Activated CD4-positive, alpha-beta T cell treated with anti-CD3 and anti-CD28 coated beads, Interleukin-2, amount 10 ng/mL, durations not matched to agents 7 days and 5 days (primary cell): ENCODE measurements at regions not wholly inside any gene's neighbourhood (a gene's known extent, or its start where the extent isn't known, plus 50 kb on each side); places are given as distances from the start of the nearest gene placed in this dataset.

Source experiments
- CTCF ChIA-PET: fragments of 350-600 bp; sonication (Branson Sonifier 250); formaldehyde crosslinking; loops from one replicate; lab custom pipeline; 2021; ENCODE audit warnings: antibody characterized with exemption; lab: Charles Lee
- POLR2A ChIA-PET: fragments of 350-600 bp; sonication (Branson Sonifier 250); formaldehyde crosslinking; loops from one replicate; lab custom pipeline; 2021; ENCODE audit warnings: antibody characterized with exemption; lab: Charles Lee
- DNase-seq: peaks from one replicate; pipeline ENCODE4 v3.0.0-alpha.2; 2020
- H3K27ac Mint-ChIP-seq: one replicate; pipeline ENCODE4 v1.8.0; 2021; ENCODE audit warnings: mild to moderate bottlenecking, moderate library complexity, mixed read lengths
- H3K27me3 Mint-ChIP-seq: one replicate; pipeline ENCODE4 v1.8.0; 2021; ENCODE audit warnings: mixed read lengths
- H3K36me3 Mint-ChIP-seq: one replicate; pipeline ENCODE4 v1.8.0; 2021; ENCODE audit warnings: low read depth, mixed read lengths
- H3K4me1 Mint-ChIP-seq: one replicate; pipeline ENCODE4 v1.8.0; 2021; ENCODE audit warnings: mixed read lengths
- H3K4me3 Mint-ChIP-seq: one replicate; pipeline ENCODE4 v1.8.0; 2021; ENCODE audit warnings: mild to moderate bottlenecking, moderate library complexity, mixed read lengths
- H3K9me3 Mint-ChIP-seq: one replicate; pipeline ENCODE4 v1.8.0; 2021; ENCODE audit warnings: mixed read lengths

GRCh38 chr15:45885801-45886200 lies 251.0 kb downstream of the SQOR start:
- no peaks in the 10 kb centered on the region for H3K4me1 Mint-ChIP-seq
- no peak overlapping the region for H3K27ac Mint-ChIP-seq
- no peaks in the 10 kb centered on the region for H3K36me3 Mint-ChIP-seq
- H3K27me3 Mint-ChIP-seq = peaks cover 2% of the 10 kb centered on the region
- peaks cover 10% of the 10 kb centered on the region for H3K9me3 Mint-ChIP-seq
- POLR2A ChIA-PET = no interaction called here
- no peak overlapping the region for H3K4me3 Mint-ChIP-seq
- CTCF ChIA-PET = no interaction called here
- DNase-seq = no peak

- H3K4me1 Mint-ChIP-seq = no peaks in the 10 kb centered on the region
- H3K9me3 Mint-ChIP-seq = peaks cover 7% of the 10 kb centered on the region
- POLR2A ChIA-PET = no interaction called here
- no peaks in the 10 kb centered on the region for H3K36me3 Mint-ChIP-seq
- H3K4me3 Mint-ChIP-seq = no peak overlapping the region
- CTCF ChIA-PET = no interaction called here
- DNase-seq = no peak
- H3K27ac Mint-ChIP-seq = no peak overlapping the region
- peaks cover 2% of the 10 kb centered on the region for H3K27me3 Mint-ChIP-seq
Measured at GRCh38 chr15:45891766-45892165, 256.9 kb downstream of the SQOR start.

GRCh38 chr15:45892182-45892581 lies 257.4 kb downstream of the SQOR start:
- no peak overlapping the region for H3K4me3 Mint-ChIP-seq
- H3K9me3 Mint-ChIP-seq = peaks cover 3% of the 10 kb centered on the region
- peaks cover 2% of the 10 kb centered on the region for H3K27me3 Mint-ChIP-seq
- no peak for DNase-seq
- ChIA-PET CTCF (no interaction called here), POLR2A (no interaction called here)
- no peaks in the 10 kb centered on the region for H3K4me1 Mint-ChIP-seq
- H3K27ac Mint-ChIP-seq = no peak overlapping the region
- H3K36me3 Mint-ChIP-seq = no peaks in the 10 kb centered on the region

GRCh38 chr15:45903283-45903682 lies 268.5 kb downstream of the SQOR start:
- CTCF ChIA-PET = no interaction called here
- POLR2A ChIA-PET = no interaction called here
- Mint-ChIP-seq H3K9me3 (peaks cover 5% of the 10 kb centered on the region), H3K4me3 (no peak overlapping the region), H3K27ac (no peak overlapping the region), H3K27me3 (no peaks in the 10 kb centered on the region), H3K4me1 (no peaks in the 10 kb centered on the region), H3K36me3 (no peaks in the 10 kb centered on the region)
- no peak for DNase-seq

GRCh38 chr15:45904019-45904418 lies 269.2 kb downstream of the SQOR start:
- H3K4me1 Mint-ChIP-seq = no peaks in the 10 kb centered on the region
- no peaks in the 10 kb centered on the region for H3K36me3 Mint-ChIP-seq
- POLR2A ChIA-PET = no interaction called here
- no peak overlapping the region for H3K4me3 Mint-ChIP-seq
- CTCF ChIA-PET = no interaction called here
- H3K27me3 Mint-ChIP-seq = no peaks in the 10 kb centered on the region
- no peak overlapping the region for H3K27ac Mint-ChIP-seq
- no peak for DNase-seq
- peaks cover 5% of the 10 kb centered on the region for H3K9me3 Mint-ChIP-seq

GRCh38 chr15:45906230-45906629 lies 271.4 kb downstream of the SQOR start:
- POLR2A ChIA-PET = no interaction called here
- peaks cover 5% of the 10 kb centered on the region for H3K9me3 Mint-ChIP-seq
- H3K4me3 Mint-ChIP-seq = no peak overlapping the region
- H3K27ac Mint-ChIP-seq = no peak overlapping the region
- H3K27me3 Mint-ChIP-seq = no peaks in the 10 kb centered on the region
- H3K4me1 Mint-ChIP-seq = no peaks in the 10 kb centered on the region
- no peak for DNase-seq
- H3K36me3 Mint-ChIP-seq = no peaks in the 10 kb centered on the region
- CTCF ChIA-PET = no interaction called here

- ChIA-PET POLR2A (no interaction called here), CTCF (no interaction called here)
- peaks cover 5% of the 10 kb centered on the region for H3K9me3 Mint-ChIP-seq
- no peak overlapping the region for H3K27ac Mint-ChIP-seq
- H3K36me3 Mint-ChIP-seq = no peaks in the 10 kb centered on the region
- H3K4me1 Mint-ChIP-seq = no peaks in the 10 kb centered on the region
- H3K27me3 Mint-ChIP-seq = no peaks in the 10 kb centered on the region
- H3K4me3 Mint-ChIP-seq = no peak overlapping the region
- DNase-seq = no peak
Measured at GRCh38 chr15:45910671-45911070, 275.8 kb downstream of the SQOR start.

- no peak for DNase-seq
- H3K27me3 Mint-ChIP-seq = no peaks in the 10 kb centered on the region
- no peaks in the 10 kb centered on the region for H3K9me3 Mint-ChIP-seq
- no peaks in the 10 kb centered on the region for H3K36me3 Mint-ChIP-seq
- no peak overlapping the region for H3K27ac Mint-ChIP-seq
- no peak overlapping the region for H3K4me3 Mint-ChIP-seq
- no peaks in the 10 kb centered on the region for H3K4me1 Mint-ChIP-seq
- CTCF ChIA-PET = no interaction called here
- POLR2A ChIA-PET = no interaction called here
Measured at GRCh38 chr15:45913451-45913850, 278.6 kb downstream of the SQOR start.

- DNase-seq = no peak
- Mint-ChIP-seq H3K27me3 (no peaks in the 10 kb centered on the region), H3K27ac (no peak overlapping the region), H3K4me1 (no peaks in the 10 kb centered on the region), H3K36me3 (no peaks in the 10 kb centered on the region), H3K4me3 (no peak overlapping the region), H3K9me3 (no peaks in the 10 kb centered on the region)
- ChIA-PET CTCF (no interaction called here), POLR2A (no interaction called here)
Measured at GRCh38 chr15:45914425-45914824, 279.6 kb downstream of the SQOR start.

GRCh38 chr15:45918839-45919238 lies 284.0 kb downstream of the SQOR start:
- no peak overlapping the region for H3K4me3 Mint-ChIP-seq
- no peaks in the 10 kb centered on the region for H3K27me3 Mint-ChIP-seq
- no peaks in the 10 kb centered on the region for H3K9me3 Mint-ChIP-seq
- DNase-seq = no peak
- POLR2A ChIA-PET = no interaction called here
- no peaks in the 10 kb centered on the region for H3K4me1 Mint-ChIP-seq
- no peaks in the 10 kb centered on the region for H3K36me3 Mint-ChIP-seq
- no peak overlapping the region for H3K27ac Mint-ChIP-seq
- CTCF ChIA-PET = no interaction called here

- no peak for DNase-seq
- Mint-ChIP-seq H3K9me3 (no peaks in the 10 kb centered on the region), H3K27me3 (no peaks in the 10 kb centered on the region), H3K27ac (no peak overlapping the region), H3K4me1 (no peaks in the 10 kb centered on the region), H3K36me3 (no peaks in the 10 kb centered on the region), H3K4me3 (no peak overlapping the region)
- ChIA-PET POLR2A (no interaction called here), CTCF (no interaction called here)
Measured at GRCh38 chr15:45919806-45920205, 285.0 kb downstream of the SQOR start.

- no peaks in the 10 kb centered on the region for H3K36me3 Mint-ChIP-seq
- POLR2A ChIA-PET = no interaction called here
- H3K4me3 Mint-ChIP-seq = no peak overlapping the region
- no peaks in the 10 kb centered on the region for H3K27me3 Mint-ChIP-seq
- H3K27ac Mint-ChIP-seq = no peak overlapping the region
- H3K9me3 Mint-ChIP-seq = no peaks in the 10 kb centered on the region
- CTCF ChIA-PET = no interaction called here
- no peaks in the 10 kb centered on the region for H3K4me1 Mint-ChIP-seq
- DNase-seq = no peak
Measured at GRCh38 chr15:45921376-45921775, 286.5 kb downstream of the SQOR start.

- Mint-ChIP-seq H3K9me3 (no peaks in the 10 kb centered on the region), H3K4me1 (no peaks in the 10 kb centered on the region)
- CTCF ChIA-PET = no interaction called here
Measured at GRCh38 chr15:45921978-45922377, 287.1 kb downstream of the SQOR start.

GRCh38 chr15:45941367-45941766 lies 306.5 kb downstream of the SQOR start:
- DNase-seq = no peak
- no peaks in the 10 kb centered on the region for H3K4me1 Mint-ChIP-seq
- H3K9me3 Mint-ChIP-seq = no peaks in the 10 kb centered on the region
- ChIA-PET CTCF (no interaction called here), POLR2A (no interaction called here)
- no peaks in the 10 kb centered on the region for H3K36me3 Mint-ChIP-seq
- H3K4me3 Mint-ChIP-seq = no peak overlapping the region
- no peaks in the 10 kb centered on the region for H3K27me3 Mint-ChIP-seq
- H3K27ac Mint-ChIP-seq = no peak overlapping the region

More at GRCh38 chr15:45921978-45922377, 287.1 kb downstream of the SQOR start:
- POLR2A ChIA-PET = no interaction called here
- Mint-ChIP-seq H3K27ac (no peak overlapping the region), H3K27me3 (no peaks in the 10 kb centered on the region), H3K4me3 (no peak overlapping the region), H3K36me3 (no peaks in the 10 kb centered on the region)
- no peak for DNase-seq
